Smooth muscle cell (in vitro differentiated cells): ENCODE measurements at regions not wholly inside any gene's neighbourhood (a gene's known extent, or its start where the extent isn't known, plus 50 kb on each side); places are given as distances from the start of the nearest gene placed in this dataset.

Experiments used
- DNase-seq: peaks from one replicate; lab custom pipeline; 2025; ENCODE audit not compliant: unreplicated experiment; lab: John Stamatoyannopoulos, UW
- H2AFZ ChIP-seq: fragments of 200-600 bp; sonication (generic); 2 replicates; pipeline ENCODE4 v1.6.0; 2016; ENCODE audit warnings: antibody characterized with exemption, low read depth, mild to moderate bottlenecking
- H3F3A ChIP-seq: fragments of 200-600 bp; sonication (generic); 2 replicates; pipeline ENCODE4 v1.6.0; 2017; ENCODE audit warnings: antibody characterized with exemption, low read depth
- H3K27ac ChIP-seq: fragments of 200-600 bp; sonication (generic); 2 replicates; pipeline ENCODE4 v1.5.1; 2016; ENCODE audit warnings: low read depth, mild to moderate bottlenecking
- H3K27me3 ChIP-seq: fragments of 200-600 bp; sonication (generic); 2 replicates; pipeline ENCODE4 v1.6.1; 2016; ENCODE audit warnings: low read depth, mild to moderate bottlenecking
- H3K36me3 ChIP-seq: fragments of 200-600 bp; sonication (generic); 2 replicates; pipeline ENCODE4 v1.5.1; 2016; ENCODE audit warnings: low read depth
- H3K4me1 ChIP-seq: fragments of 200-600 bp; sonication (generic); 2 replicates; pipeline ENCODE4 v1.5.1; 2016; ENCODE audit warnings: low read depth
- H3K4me2 ChIP-seq: fragments of 200-600 bp; sonication (generic); 2 replicates; pipeline ENCODE4 v1.6.0; 2016; ENCODE audit warnings: mild to moderate bottlenecking
- H3K4me3 ChIP-seq: fragments of 200-600 bp; sonication (generic); 2 replicates; pipeline ENCODE4 v1.5.1; 2016; ENCODE audit warnings: mild to moderate bottlenecking
- H3K79me2 ChIP-seq: fragments of 200-600 bp; sonication (generic); 2 replicates; pipeline ENCODE4 v1.6.0; 2016; ENCODE audit warnings: low read depth, mild to moderate bottlenecking
- H3K9ac ChIP-seq: fragments of 200-600 bp; sonication (generic); 2 replicates; pipeline ENCODE4 v1.6.0; 2016; ENCODE audit warnings: low read depth
- H3K9me3 ChIP-seq: fragments of 200-600 bp; sonication (generic); replicated peaks from 2 replicates; pipeline ENCODE4 v1.5.1; 2016; ENCODE audit warnings: low read depth
- H4K20me1 ChIP-seq: fragments of 200-600 bp; sonication (generic); 2 replicates; pipeline ENCODE4 v1.6.0; 2016; ENCODE audit warnings: low read depth
- CTCF ChIP-seq: fragments of 200-600 bp; sonication (generic); IDR thresholded peaks from 2 replicates; pipeline ENCODE4 v1.5.1; 2017; ENCODE audit warnings: borderline replicate concordance, mild to moderate bottlenecking, antibody characterized with exemption; ENCODE audit not compliant: insufficient read depth, poor library complexity, severe bottlenecking
- WGBS: methylation state at CpG from one replicate; pipeline ENCODE4 v1.1.7; 2016; ENCODE audit warnings: low lambda C conversion rate; 5-methylcytosine and 5-hydroxymethylcytosine counted together

DNA sequence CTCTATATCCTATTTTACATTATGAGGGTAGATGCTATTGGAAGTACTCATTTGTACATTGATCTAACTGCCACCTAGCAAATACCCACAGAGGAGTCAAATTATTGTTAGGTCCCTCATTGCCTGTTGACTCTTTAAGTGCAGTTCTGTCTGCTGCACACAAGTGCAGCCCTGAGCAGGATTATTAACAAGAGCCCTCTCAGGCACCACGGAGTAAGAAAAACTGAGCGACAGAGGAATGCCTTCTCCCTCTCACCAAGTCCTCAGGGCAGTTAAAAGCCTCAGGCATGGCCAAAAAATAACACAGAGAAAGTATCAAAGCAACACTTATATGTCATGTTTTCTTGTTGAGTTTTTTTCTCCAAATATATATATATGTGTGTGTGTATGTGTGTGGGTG, 340.0 kb upstream of the NRG3 start:
- no peaks in the 10 kb centered on the region for H3K27me3 ChIP-seq
- WGBS = 80% methylated on average over 2 of the region's 2 CpGs
- no peaks in the 10 kb centered on the region for H3K4me1 ChIP-seq
- H2AFZ ChIP-seq = no peak overlapping the region
- no peak overlapping the region for H3K9ac ChIP-seq
- no peaks in the 10 kb centered on the region for H3K36me3 ChIP-seq
- no peak for TF ChIP-seq CTCF
- no peak overlapping the region for H3K27ac ChIP-seq
- no peaks in the 10 kb centered on the region for H3K79me2 ChIP-seq
- no peaks in the 10 kb centered on the region for H4K20me1 ChIP-seq
- H3K9me3 ChIP-seq = no peaks in the 10 kb centered on the region
- H3K4me3 ChIP-seq = no peak overlapping the region
- H3K4me2 ChIP-seq = no peak overlapping the region
- no peak for DNase-seq
- H3F3A ChIP-seq = no peaks in the 10 kb centered on the region

DNA sequence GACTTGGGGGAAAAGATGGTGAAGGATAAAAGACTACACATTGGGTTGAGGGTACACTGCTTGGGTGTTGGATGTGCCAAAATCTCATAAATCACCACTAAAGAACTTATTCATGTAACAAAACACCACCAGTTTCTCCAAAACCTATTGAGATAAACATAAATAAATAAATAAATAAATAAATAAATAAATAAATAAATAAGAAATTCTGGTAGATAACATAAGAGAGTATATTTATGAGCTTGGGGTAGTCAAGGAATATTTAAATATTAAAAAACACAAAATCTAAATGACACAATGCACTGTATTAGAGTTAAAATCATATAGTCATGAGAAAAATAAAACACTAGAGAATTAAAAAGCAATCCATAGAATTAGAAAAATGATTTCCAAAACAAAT, 333.5 kb upstream of the NRG3 start:
- DNase-seq = no peak
- Histone ChIP-seq H3K9ac (no peak overlapping the region), H3K27ac (no peak overlapping the region), H3K9me3 (no peaks in the 10 kb centered on the region), H3K4me1 (no peaks in the 10 kb centered on the region), H3K36me3 (no peaks in the 10 kb centered on the region), H3K4me3 (no peak overlapping the region), H3K27me3 (no peaks in the 10 kb centered on the region), H3K79me2 (no peaks in the 10 kb centered on the region), H3K4me2 (no peak overlapping the region), H2AFZ (no peak overlapping the region), H3F3A (no peaks in the 10 kb centered on the region), H4K20me1 (no peaks in the 10 kb centered on the region)
- no peak for TF ChIP-seq CTCF

DNA sequence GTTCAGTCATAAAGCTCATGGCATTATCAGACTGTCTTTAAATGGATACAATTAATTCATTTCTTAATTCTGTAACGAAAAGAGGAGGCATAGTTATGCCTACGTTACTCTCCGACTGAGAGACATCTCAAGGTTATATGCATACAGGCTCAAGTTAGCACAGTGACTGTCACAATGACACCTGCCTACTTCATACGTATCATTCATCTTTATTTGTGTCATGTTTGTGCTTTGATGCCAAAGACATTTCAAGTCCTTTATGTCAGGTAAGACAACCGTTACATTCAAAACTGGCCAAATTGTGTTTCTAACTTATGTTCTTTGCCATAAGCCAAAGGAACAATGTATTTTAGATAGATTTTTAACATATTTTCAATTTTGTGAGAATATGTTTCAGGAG, 328.8 kb upstream of the NRG3 start:
- no peaks in the 10 kb centered on the region for H3K79me2 ChIP-seq
- H3F3A ChIP-seq = no peaks in the 10 kb centered on the region
- no peak overlapping the region for H3K4me2 ChIP-seq
- TF ChIP-seq CTCF = no peak
- no peak overlapping the region for H3K9ac ChIP-seq
- H3K27me3 ChIP-seq = no peaks in the 10 kb centered on the region
- H3K9me3 ChIP-seq = no peaks in the 10 kb centered on the region
- H3K4me1 ChIP-seq = no peaks in the 10 kb centered on the region
- no peaks in the 10 kb centered on the region for H3K36me3 ChIP-seq
- H2AFZ ChIP-seq = no peak overlapping the region
- no peak for DNase-seq
- no peaks in the 10 kb centered on the region for H4K20me1 ChIP-seq
- 89% methylated on average over 5 of the region's 5 CpGs for WGBS
- H3K27ac ChIP-seq = no peak overlapping the region
- no peak overlapping the region for H3K4me3 ChIP-seq

DNA sequence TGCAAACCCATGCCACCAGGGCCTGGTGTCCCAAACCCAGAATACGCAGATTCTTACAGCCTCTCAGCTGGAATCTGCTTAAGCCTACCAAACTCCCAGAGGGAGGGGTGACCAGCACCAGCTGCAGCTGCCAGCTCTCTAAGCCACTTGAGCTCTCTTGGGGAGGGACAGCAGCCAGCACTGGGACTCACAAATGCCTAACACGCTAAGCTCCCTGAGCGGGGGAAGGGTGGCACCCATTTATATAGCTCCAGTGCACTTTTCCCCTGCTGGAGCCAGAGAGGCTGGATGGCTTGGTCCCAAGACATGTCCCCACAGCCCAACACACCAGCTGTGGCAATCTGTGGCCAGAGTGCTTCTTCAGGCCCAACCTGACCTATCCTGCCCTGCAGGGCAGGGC, 326.8 kb upstream of the NRG3 start:
- no peaks in the 10 kb centered on the region for H3K27me3 ChIP-seq
- no peak overlapping the region for H3K9ac ChIP-seq
- no peak for DNase-seq
- no peaks in the 10 kb centered on the region for H3K79me2 ChIP-seq
- TF ChIP-seq CTCF = no peak
- WGBS = 69% methylated on average over 3 of the region's 3 CpGs
- H3K36me3 ChIP-seq = no peaks in the 10 kb centered on the region
- H3K9me3 ChIP-seq = no peaks in the 10 kb centered on the region
- no peak overlapping the region for H3K27ac ChIP-seq
- H3K4me3 ChIP-seq = no peak overlapping the region
- no peak overlapping the region for H2AFZ ChIP-seq
- no peak overlapping the region for H3K4me2 ChIP-seq
- H3K4me1 ChIP-seq = no peaks in the 10 kb centered on the region
- H4K20me1 ChIP-seq = no peaks in the 10 kb centered on the region
- H3F3A ChIP-seq = no peaks in the 10 kb centered on the region
